GM12878 (cell line): ENCODE measurements at regions not wholly inside any gene's neighbourhood (a gene's known extent, or its start where the extent isn't known, plus 50 kb on each side); places are given as distances from the start of the nearest gene placed in this dataset.

Source experiments
- ATAC-seq: fragments of 200-7000 bp; cut with Tn5 transposase; 3 replicates; pipeline ENCODE4 v1.9.1; 2020; ENCODE audit warnings: mild to moderate bottlenecking, moderate library complexity
- BruUV-seq: library from RNA; stranded (reverse); fragments of 400-500 nt; replicated peaks from 2 replicates; lab custom pipeline; 2021; lab: Mats Ljungman, UMichigan
- CTCF ChIA-PET: fragments of 300-600 bp; sonication (Branson Sonifier 250); formaldehyde crosslinking; extraction: SDS; loops from one replicate; lab custom pipeline; 2021; ENCODE audit warnings: inconsistent platforms; lab: Yijun Ruan, JAX
- POLR2A ChIA-PET: fragments of 350-600 bp; formaldehyde crosslinking; extraction: SDS; loops from one replicate; lab custom pipeline; 2021; ENCODE audit warnings: inconsistent platforms; lab: Charles Lee
- RAD21 ChIA-PET: fragments of 300-600 bp; sonication (Branson Sonifier 250); formaldehyde crosslinking; loops from one replicate; lab custom pipeline; 2023; ENCODE audit warnings: antibody characterized with exemption; ENCODE audit not compliant: unreplicated experiment; lab: Charles Lee
- SMC1A ChIA-PET: fragments of 300-600 bp; sonication (Branson Sonifier 250); formaldehyde crosslinking; loops from one replicate; lab custom pipeline; 2023; ENCODE audit not compliant: unreplicated experiment, uncharacterized antibody; lab: Charles Lee
- DNase-seq: peaks from one replicate; pipeline ENCODE4 v3.0.0-alpha.2; 2011; ENCODE audit warnings: low read depth, low spot score
- FAIRE-seq: peaks from 3 replicates; lab custom pipeline; 2011; peaks lifted over from hg19 to GRCh38; lab: Jason Lieb, UNC
- H2AFZ ChIP-seq: 2 replicates; pipeline ENCODE4 v1.6.0; 2011; ENCODE audit warnings: low read depth, low read length, control low read depth; ENCODE audit not compliant: control insufficient read depth
- H3K27ac ChIP-seq: 2 replicates; pipeline ENCODE4 v1.5.1; 2011; ENCODE audit warnings: control low read depth; ENCODE audit not compliant: control insufficient read depth, insufficient read depth
- H3K27me3 ChIP-seq, 2 experiments: replicated peaks in 1 of 2; 2 replicates each; pipeline versions ENCODE4 v1.6.0 to v1.6.1; 2011; ENCODE audit warnings: low read length in 1 of 2; ENCODE audit not compliant: control insufficient read depth in 2 of 2, insufficient read depth in 2 of 2
- H3K36me3 ChIP-seq, 2 experiments: 2 replicates each; pipeline ENCODE4 v1.5.1; 2011; ENCODE audit warnings: low read length in 1 of 2; ENCODE audit not compliant: control insufficient read depth in 2 of 2, insufficient read depth in 2 of 2
- H3K4me1 ChIP-seq: 2 replicates; pipeline ENCODE4 v1.6.1; 2011; ENCODE audit warnings: mild to moderate bottlenecking, low read length, moderate library complexity, mixed read lengths; ENCODE audit not compliant: control insufficient read depth, insufficient read depth
- H3K4me2 ChIP-seq: 2 replicates; pipeline ENCODE4 v1.6.0; 2011; ENCODE audit warnings: control low read depth; ENCODE audit not compliant: control insufficient read depth, insufficient read depth
- H3K4me3 ChIP-seq: fragments of 200-600 bp; sonication (generic); 2 replicates; pipeline ENCODE4 v1.5.1; 2016
- H3K79me2 ChIP-seq: 2 replicates; pipeline ENCODE4 v1.6.0; 2011; ENCODE audit warnings: low read length; ENCODE audit not compliant: control insufficient read depth, insufficient read depth
- H3K9ac ChIP-seq: 2 replicates; pipeline ENCODE4 v1.8.0; 2011; ENCODE audit warnings: low read length, control low read depth, mixed read lengths; ENCODE audit not compliant: control insufficient read depth, insufficient read depth
- H3K9me3 ChIP-seq: replicated peaks from 3 replicates; pipeline ENCODE4 v1.5.1; 2011; ENCODE audit warnings: mild to moderate bottlenecking, low read length; ENCODE audit not compliant: control insufficient read depth, insufficient read depth
- H4K20me1 ChIP-seq: 2 replicates; pipeline ENCODE4 v1.6.0; 2011; ENCODE audit not compliant: control insufficient read depth, insufficient read depth
- BHLHE40 ChIP-seq, 2 experiments: fragments of 450-650 bp in 1 of 2; IDR thresholded peaks; 2 replicates each; pipeline ENCODE4 v1.6.1; 2011 to 2017; ENCODE audit warnings: low read depth in 2 of 2, borderline replicate concordance in 1 of 2, improper control_type of control experiment in 1 of 2, low read length in 1 of 2, mild to moderate bottlenecking in 1 of 2
- BRCA1 ChIP-seq: IDR thresholded peaks from 2 replicates; pipeline ENCODE4 v1.6.1; 2011; ENCODE audit warnings: low read depth, low read length, improper control_type of control experiment
- EGR1 ChIP-seq, 2 experiments: IDR thresholded peaks; 1 replicate in 1 of 2; 2 replicates in 1 of 2; pipeline ENCODE4 v1.6.1; 2011 to 2012; ENCODE audit warnings: low read depth in 2 of 2, low read length in 2 of 2, borderline replicate concordance in 1 of 2, mild to moderate bottlenecking in 1 of 2, moderate library complexity in 1 of 2
- EZH2 ChIP-seq: IDR thresholded peaks from 2 replicates; pipeline ENCODE4 v1.6.1; 2012; ENCODE audit warnings: low read depth, mild to moderate bottlenecking, control low read depth, inconsistent platforms, low read length, borderline replicate concordance; ENCODE audit not compliant: control insufficient read depth
- HCFC1 ChIP-seq: fragments of 150-350 bp; IDR thresholded peaks from 2 replicates; pipeline ENCODE4 v1.6.1; 2014; ENCODE audit warnings: low read length
- HDAC6 ChIP-seq: fragments of 200-600 bp; sonication (generic); IDR thresholded peaks from one replicate; pipeline ENCODE4 v1.8.0; 2017; ENCODE audit warnings: antibody characterized with exemption; ENCODE audit not compliant: unreplicated experiment
- IKZF1 ChIP-seq: fragments of 450-650 bp; conservative IDR thresholded peaks from 2 replicates; pipeline ENCODE4 v1.6.1; 2017; ENCODE audit warnings: antibody characterized with exemption, mild to moderate bottlenecking
- KDM1A ChIP-seq: fragments of 200-600 bp; sonication (generic); IDR thresholded peaks from 2 replicates; pipeline ENCODE4 v1.6.1; 2016; ENCODE audit warnings: borderline replicate concordance
- MEF2B ChIP-seq: fragments of 450-650 bp; IDR thresholded peaks from 2 replicates; pipeline ENCODE4 v1.6.1; 2018; ENCODE audit warnings: mild to moderate bottlenecking, moderate library complexity; ENCODE audit not compliant: partially characterized antibody, poor library complexity, severe bottlenecking
- NFIC ChIP-seq: IDR thresholded peaks from 2 replicates; pipeline ENCODE4 v1.6.1; 2012; ENCODE audit warnings: low read depth, mild to moderate bottlenecking, inconsistent platforms, low read length, moderate library complexity
- SIX5 ChIP-seq: IDR thresholded peaks from 2 replicates; pipeline ENCODE4 v1.6.1; 2011; ENCODE audit warnings: mild to moderate bottlenecking, low read depth, low read length, moderate library complexity; ENCODE audit not compliant: severe bottlenecking
- SPI1 ChIP-seq: IDR thresholded peaks from 2 replicates; pipeline ENCODE4 v1.6.1; 2011; ENCODE audit warnings: low read depth, mild to moderate bottlenecking, low read length, moderate library complexity, borderline replicate concordance; ENCODE audit not compliant: insufficient read depth
- TCF12 ChIP-seq: IDR thresholded peaks from 2 replicates; pipeline ENCODE4 v1.6.1; 2011; ENCODE audit warnings: low read depth, mild to moderate bottlenecking, low read length
- ZNF24 ChIP-seq: fragments of 450-650 bp; IDR thresholded peaks from 2 replicates; pipeline ENCODE4 v1.6.1; 2017; ENCODE audit warnings: antibody characterized with exemption, mild to moderate bottlenecking
- ZNF274 ChIP-seq: IDR thresholded peaks from one replicate; pipeline ENCODE4 v1.8.0; 2011; ENCODE audit not compliant: insufficient read length, insufficient read depth
- WGBS: methylation state at CpG from one replicate; pipeline ENCODE4 v1.1.6; 2016; ENCODE audit warnings: low lambda C conversion rate; ENCODE audit not compliant: insufficient replicate concordance, insufficient coverage; ENCODE audit errors: missing lambda C conversion rate; 5-methylcytosine and 5-hydroxymethylcytosine counted together
- in situ Hi-C: fragments of 300-500 bp; cut with MboI; formaldehyde crosslinking; loops from 9 replicates; pipeline ENCODE4 v1.14.3; 2018; ENCODE audit warnings: mixed read lengths
- intact Hi-C: fragments of 100-400 bp; cut with micrococcal nuclease; formaldehyde crosslinking; loops from one replicate; pipeline ENCODE4 v1.14.2; 2022; ENCODE audit not compliant: unreplicated experiment
- TF ChIP-seq, protein P1 (sequence below): IDR thresholded peaks from 2 replicates; pipeline ENCODE4 v1.6.1; 2012; ENCODE audit warnings: low read depth, low read length, improper control_type of control experiment
- TF ChIP-seq, protein P2 (sequence below): IDR thresholded peaks from 2 replicates; pipeline ENCODE4 v1.6.1; 2011; ENCODE audit warnings: low read depth, mild to moderate bottlenecking, low read length, moderate library complexity, borderline replicate concordance; ENCODE audit errors: extremely low read depth
- TF ChIP-seq, protein P3 (sequence below): fragments of 450-650 bp; IDR thresholded peaks from 2 replicates; pipeline ENCODE4 v1.6.1; 2017; ENCODE audit warnings: mild to moderate bottlenecking, moderate library complexity
- TF ChIP-seq, protein P4 (sequence below): fragments of 450-650 bp; IDR thresholded peaks from 2 replicates; pipeline ENCODE4 v1.6.1; 2016; ENCODE audit warnings: mild to moderate bottlenecking

DNA sequence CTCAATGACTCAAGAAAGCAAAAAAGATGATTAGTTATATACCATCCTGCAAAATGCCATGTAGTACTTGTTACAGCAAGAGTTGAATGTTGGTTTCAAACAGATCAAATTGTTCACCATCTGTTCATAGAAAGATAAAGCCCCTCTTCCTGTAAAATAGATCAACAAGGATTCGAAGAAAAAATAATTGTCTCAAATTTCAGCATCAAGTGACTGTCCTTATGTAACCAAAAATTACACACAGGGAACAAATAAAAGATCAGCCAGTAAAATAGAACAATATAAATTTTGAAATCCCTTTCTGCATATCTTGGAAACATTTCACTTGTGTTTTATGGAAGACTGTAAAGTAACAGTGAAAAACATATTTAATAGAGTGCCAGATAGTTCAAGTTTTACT is 165.1 kb upstream of the STAC start (continued):
- no peak for TF ChIP-seq HCFC1

DNA sequence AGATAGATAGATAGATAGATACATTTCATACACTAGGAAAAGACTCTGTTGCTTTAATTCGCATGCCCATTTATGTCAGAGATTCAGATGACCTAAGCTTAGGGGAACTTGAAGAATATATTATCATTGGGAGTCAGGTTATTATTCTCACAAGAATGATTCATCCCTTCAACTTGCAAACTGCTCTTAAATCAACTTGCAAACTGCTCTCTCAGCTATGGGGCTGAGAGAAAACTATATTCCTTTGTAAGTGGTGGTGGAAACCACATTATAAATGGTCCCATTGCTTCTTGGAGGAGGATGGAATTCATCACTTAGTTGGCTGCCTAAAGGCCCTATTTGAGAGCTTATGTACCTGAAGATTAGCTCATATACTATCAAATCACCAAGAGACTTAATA is 160.9 kb upstream of the STAC start:
- no peaks in the 10 kb centered on the region for H3K79me2 ChIP-seq
- in situ Hi-C loops (no loop called here), intact Hi-C loops (no loop called here)
- DNase-seq (no peak), ATAC-seq (no peak), FAIRE-seq (no peak)
- POLR2A ChIA-PET: no interaction called here
- SMC1A ChIA-PET: interaction anchor here (0.7 to 1.0 kb wide), 3 partner anchors 11 to 75 kb away, joined by 3 to 4 read pairs (median 3); no protein-coding TSS in a partner anchor
- CTCF ChIA-PET: no interaction called here
- H3K4me2 ChIP-seq: no peak overlapping the region
- WGBS: 26% methylated on average over 1 of the region's 1 CpG
- H3K9ac ChIP-seq: no peak overlapping the region
- no peaks in the 10 kb centered on the region for H3K4me1 ChIP-seq
- no peaks in the 10 kb centered on the region for H3K9me3 ChIP-seq
- no peak overlapping the region for H3K4me3 ChIP-seq
- no TSS peak for BruUV-seq
- H2AFZ ChIP-seq: no peak overlapping the region
- RAD21 ChIA-PET: no interaction called here
- no peaks in the 10 kb centered on the region for H4K20me1 ChIP-seq
- H3K27me3 ChIP-seq: no peaks in the 10 kb centered on the region
- no peaks in the 10 kb centered on the region for H3K36me3 ChIP-seq
- no peak overlapping the region for H3K27ac ChIP-seq
- no peak for TF ChIP-seq HDAC6
- TF ChIP-seq MEF2B: no peak
- no peak for TF ChIP-seq KDM1A
- TF ChIP-seq EZH2: no peak
- no peak for TF ChIP-seq NFIC
- TF ChIP-seq ZNF24: no peak
- no peak for TF ChIP-seq IKZF1
- TF ChIP-seq BHLHE40 (IDR thresholded peaks at IDR 0.05; ENCODE audit: borderline replicate concordance in 1 of 2, low read depth in 2 of 2, low read length in 1 of 2): no peak
- TF ChIP-seq, protein P1, sequence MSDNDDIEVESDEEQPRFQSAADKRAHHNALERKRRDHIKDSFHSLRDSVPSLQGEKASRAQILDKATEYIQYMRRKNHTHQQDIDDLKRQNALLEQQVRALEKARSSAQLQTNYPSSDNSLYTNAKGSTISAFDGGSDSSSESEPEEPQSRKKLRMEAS: no peak
- TF ChIP-seq, protein P2, sequence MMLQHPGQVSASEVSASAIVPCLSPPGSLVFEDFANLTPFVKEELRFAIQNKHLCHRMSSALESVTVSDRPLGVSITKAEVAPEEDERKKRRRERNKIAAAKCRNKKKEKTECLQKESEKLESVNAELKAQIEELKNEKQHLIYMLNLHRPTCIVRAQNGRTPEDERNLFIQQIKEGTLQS: no peak
- TF ChIP-seq SIX5: no peak
- TF ChIP-seq, protein P3, sequence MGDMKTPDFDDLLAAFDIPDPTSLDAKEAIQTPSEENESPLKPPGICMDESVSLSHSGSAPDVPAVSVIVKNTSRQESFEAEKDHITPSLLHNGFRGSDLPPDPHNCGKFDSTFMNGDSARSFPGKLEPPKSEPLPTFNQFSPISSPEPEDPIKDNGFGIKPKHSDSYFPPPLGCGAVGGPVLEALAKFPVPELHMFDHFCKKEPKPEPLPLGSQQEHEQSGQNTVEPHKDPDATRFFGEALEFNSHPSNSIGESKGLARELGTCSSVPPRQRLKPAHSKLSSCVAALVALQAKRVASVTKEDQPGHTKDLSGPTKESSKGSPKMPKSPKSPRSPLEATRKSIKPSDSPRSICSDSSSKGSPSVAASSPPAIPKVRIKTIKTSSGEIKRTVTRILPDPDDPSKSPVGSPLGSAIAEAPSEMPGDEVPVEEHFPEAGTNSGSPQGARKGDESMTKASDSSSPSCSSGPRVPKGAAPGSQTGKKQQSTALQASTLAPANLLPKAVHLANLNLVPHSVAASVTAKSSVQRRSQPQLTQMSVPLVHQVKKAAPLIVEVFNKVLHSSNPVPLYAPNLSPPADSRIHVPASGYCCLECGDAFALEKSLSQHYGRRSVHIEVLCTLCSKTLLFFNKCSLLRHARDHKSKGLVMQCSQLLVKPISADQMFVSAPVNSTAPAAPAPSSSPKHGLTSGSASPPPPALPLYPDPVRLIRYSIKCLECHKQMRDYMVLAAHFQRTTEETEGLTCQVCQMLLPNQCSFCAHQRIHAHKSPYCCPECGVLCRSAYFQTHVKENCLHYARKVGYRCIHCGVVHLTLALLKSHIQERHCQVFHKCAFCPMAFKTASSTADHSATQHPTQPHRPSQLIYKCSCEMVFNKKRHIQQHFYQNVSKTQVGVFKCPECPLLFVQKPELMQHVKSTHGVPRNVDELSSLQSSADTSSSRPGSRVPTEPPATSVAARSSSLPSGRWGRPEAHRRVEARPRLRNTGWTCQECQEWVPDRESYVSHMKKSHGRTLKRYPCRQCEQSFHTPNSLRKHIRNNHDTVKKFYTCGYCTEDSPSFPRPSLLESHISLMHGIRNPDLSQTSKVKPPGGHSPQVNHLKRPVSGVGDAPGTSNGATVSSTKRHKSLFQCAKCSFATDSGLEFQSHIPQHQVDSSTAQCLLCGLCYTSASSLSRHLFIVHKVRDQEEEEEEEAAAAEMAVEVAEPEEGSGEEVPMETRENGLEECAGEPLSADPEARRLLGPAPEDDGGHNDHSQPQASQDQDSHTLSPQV: no peak
- no peak for TF ChIP-seq EGR1 (IDR thresholded peaks at IDR 0.05; ENCODE audit: borderline replicate concordance in 1 of 2, low read depth in 2 of 2, low read length in 2 of 2)
- TF ChIP-seq, protein P4, sequence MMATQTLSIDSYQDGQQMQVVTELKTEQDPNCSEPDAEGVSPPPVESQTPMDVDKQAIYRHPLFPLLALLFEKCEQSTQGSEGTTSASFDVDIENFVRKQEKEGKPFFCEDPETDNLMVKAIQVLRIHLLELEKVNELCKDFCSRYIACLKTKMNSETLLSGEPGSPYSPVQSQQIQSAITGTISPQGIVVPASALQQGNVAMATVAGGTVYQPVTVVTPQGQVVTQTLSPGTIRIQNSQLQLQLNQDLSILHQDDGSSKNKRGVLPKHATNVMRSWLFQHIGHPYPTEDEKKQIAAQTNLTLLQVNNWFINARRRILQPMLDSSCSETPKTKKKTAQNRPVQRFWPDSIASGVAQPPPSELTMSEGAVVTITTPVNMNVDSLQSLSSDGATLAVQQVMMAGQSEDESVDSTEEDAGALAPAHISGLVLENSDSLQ: no peak
- no peak for TF ChIP-seq SPI1
- no peak for TF ChIP-seq TCF12
- TF ChIP-seq BRCA1: no peak
- TF ChIP-seq ZNF274: no peak
